GM18868 (cell line): ENCODE measurements at regions not wholly inside any gene's neighbourhood (a gene's known extent, or its start where the extent isn't known, plus 50 kb on each side); places are given as distances from the start of the nearest gene placed in this dataset.

Experiments used
- ATAC-seq: cut with Tn5 transposase; IDR thresholded peaks from one replicate; pipeline ENCODE4 v1.9.1; 2021; ENCODE audit warnings: mild to moderate bottlenecking, moderate library complexity; ENCODE audit not compliant: unreplicated experiment

DNA sequence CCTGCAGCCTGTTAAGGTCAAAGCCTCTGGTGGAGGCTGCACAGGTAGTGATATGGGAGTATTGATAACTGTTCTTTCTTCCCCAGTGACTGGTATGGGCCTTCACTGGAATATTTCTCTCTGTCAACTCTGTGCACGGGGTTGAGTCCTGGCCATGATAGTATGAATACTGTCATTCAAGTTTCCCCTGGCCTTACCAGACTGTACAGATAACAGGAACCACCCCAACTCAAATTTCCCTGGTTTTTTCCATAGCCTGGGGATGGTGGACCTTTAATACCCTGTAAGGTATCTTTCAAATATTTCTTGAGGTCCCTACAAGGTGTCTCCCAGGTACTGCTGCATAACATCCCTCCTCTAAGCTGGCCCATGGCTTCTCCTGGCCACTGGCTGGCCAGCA, 51.4 kb upstream of the TNFAIP3 start:
- ATAC-seq: no peak

DNA sequence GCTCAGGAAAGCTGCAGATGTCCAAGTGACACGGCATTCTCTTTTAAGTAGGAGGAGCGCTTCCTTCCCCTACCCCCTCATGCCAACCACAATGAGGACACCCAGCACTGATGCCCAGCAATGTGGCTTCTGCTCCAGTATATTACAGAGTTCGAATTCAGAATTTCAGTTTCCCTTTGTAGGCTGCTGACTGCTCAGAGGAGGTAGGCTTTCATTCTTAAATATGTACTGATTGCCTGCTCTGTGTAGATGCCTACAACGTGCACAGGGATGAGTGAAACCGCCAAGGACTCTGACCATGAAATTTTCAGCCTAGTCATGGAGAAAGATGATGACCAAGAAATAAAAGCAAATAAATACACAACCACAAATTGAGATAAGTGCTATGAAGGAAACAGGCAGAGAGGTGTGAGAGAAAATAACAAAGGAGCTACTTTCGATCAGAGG, 50.9 kb upstream of the TNFAIP3 start:
- peak; percentile 38 for ATAC-seq

- no peak for ATAC-seq
These were observed 50.1 kb upstream of the TNFAIP3 start for GRCh38 chr6:137816688-137817618.
